ENCODE measurements at regions not wholly inside any gene's neighbourhood (a gene's known extent, or its start where the extent isn't known, plus 50 kb on each side); places are given as distances from the start of the nearest gene placed in this dataset.

GRCh38 chr1:56079391-56079790, 500.0 kb downstream of the PLPP3 start:
- TF ChIP-seq CTCF (IDR thresholded peaks at IDR 0.05) (no peak), POLR2A (IDR thresholded peaks at IDR 0.05) (no peak)
